Activated CD8-positive, alpha-beta memory T cell treated with anti-CD3 and anti-CD28 coated beads for 36 hours (primary cell): ENCODE measurements at regions not wholly inside any gene's neighbourhood (a gene's known extent, or its start where the extent isn't known, plus 50 kb on each side); places are given as distances from the start of the nearest gene placed in this dataset.
"Not testable (repeated sequence)": the region's sequence is repeated elsewhere in the genome, so short reads cannot be mapped to it uniquely, and the experiment has no call there.

Source experiments
- CTCF ChIA-PET: fragments of 350-600 bp; sonication (Branson Sonifier 250); formaldehyde crosslinking; loops from one replicate; lab custom pipeline; 2021; ENCODE audit warnings: antibody characterized with exemption; lab: Charles Lee
- POLR2A ChIA-PET: fragments of 350-600 bp; sonication (Branson Sonifier 250); formaldehyde crosslinking; loops from one replicate; lab custom pipeline; 2021; ENCODE audit warnings: antibody characterized with exemption; lab: Charles Lee

- CTCF ChIA-PET: no interaction called here
- POLR2A ChIA-PET: no interaction called here
These were observed 203.6 kb upstream of the MEF2C start for GRCh38 chr5:89086390-89087086.

DNA sequence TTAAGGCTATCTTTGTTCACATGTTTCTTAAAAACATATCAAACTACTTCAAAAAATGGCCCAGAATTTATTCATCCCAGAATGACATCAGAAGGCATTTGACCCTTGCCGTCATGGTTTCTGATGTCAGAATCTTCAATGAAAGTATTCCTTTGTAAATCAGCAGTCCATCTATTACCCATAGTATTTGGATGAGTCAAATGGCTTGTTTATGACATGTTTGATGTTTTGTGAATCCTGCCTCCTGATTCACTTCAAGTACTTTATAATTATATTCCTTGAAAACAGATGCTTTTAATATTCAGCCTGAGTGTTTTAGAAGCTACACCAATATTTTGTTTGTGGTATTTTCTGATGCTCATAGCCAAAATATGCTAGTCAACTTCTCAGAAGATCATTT lies 200.8 kb upstream of the MEF2C start:
- CTCF ChIA-PET: no interaction called here

DNA sequence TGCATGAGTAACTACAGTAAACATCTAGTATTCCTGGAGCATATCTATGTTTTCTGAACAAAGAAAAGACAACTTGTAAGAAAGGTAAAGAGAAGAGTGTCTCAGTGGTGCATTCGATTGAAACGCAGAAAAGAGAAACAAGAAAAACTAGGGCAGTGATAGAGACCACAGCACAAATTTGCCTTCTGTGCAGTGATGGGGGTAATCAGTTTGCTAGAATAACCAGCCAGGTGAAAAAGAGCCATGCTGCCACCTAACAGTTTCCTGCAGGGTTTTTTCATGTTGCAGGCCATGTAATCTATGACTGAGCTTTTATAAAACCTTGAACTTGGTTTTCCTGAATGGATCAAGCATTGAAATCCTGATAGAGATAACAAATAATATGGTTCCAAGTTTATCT lies 198.4 kb upstream of the MEF2C start:
- ChIA-PET CTCF (no interaction called here), POLR2A (no interaction called here)

More for the DNA sequence above, 200.8 kb upstream of the MEF2C start:
- POLR2A ChIA-PET: no interaction called here

DNA sequence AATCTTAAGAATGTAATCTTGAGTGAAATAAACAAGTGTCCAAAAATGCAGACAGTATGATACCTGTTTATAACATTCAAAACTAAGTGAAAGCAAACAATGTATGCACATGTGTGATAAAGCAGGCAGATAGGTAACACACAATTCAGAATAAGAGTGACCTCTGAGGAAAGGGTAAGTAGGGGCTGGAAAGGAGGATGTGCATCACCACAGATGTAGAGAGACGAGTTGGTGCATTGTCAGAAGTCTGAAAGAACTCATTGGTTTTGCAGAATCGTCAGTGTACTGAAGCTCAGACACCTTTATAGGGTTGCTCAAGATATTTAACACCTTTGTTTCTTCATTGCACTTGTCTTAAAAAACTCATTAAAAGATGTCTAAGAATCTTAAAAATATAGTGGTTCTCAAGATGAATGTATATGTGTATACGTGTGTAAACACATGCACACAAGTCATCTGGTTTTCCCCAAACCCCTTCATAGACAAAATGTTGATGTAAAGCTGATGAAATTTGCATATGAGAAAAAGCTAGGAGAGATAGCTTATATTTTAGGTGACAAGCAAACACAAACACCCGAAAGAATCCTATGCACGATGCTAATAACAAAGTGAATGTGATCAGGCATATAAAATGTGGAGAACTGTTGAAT lies 197.6 kb upstream of the MEF2C start:
- ChIA-PET CTCF (no interaction called here), POLR2A (no interaction called here)

GRCh38 chr5:89072842-89073672 lies 190.1 kb upstream of the MEF2C start:
- ChIA-PET CTCF (no interaction called here), POLR2A (no interaction called here)

DNA sequence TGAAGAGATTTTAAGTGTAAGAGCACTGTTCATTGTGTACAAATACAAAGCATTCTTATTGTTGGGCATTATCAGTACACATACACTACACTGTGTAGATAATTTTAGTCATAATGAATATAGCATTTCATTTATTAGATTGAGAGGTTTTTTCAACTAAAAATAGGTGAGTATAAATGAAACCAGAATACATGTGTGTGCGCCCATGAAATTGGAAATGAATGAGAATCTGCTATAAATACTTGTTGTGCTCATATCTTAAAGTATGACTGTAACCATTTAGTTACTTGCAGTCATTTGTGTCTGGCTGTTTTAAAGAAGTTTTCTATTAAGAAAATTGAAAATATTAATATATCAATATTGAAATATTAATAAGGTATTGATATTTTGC lies 189.0 kb upstream of the MEF2C start:
- POLR2A ChIA-PET: no interaction called here
- CTCF ChIA-PET: no interaction called here

DNA sequence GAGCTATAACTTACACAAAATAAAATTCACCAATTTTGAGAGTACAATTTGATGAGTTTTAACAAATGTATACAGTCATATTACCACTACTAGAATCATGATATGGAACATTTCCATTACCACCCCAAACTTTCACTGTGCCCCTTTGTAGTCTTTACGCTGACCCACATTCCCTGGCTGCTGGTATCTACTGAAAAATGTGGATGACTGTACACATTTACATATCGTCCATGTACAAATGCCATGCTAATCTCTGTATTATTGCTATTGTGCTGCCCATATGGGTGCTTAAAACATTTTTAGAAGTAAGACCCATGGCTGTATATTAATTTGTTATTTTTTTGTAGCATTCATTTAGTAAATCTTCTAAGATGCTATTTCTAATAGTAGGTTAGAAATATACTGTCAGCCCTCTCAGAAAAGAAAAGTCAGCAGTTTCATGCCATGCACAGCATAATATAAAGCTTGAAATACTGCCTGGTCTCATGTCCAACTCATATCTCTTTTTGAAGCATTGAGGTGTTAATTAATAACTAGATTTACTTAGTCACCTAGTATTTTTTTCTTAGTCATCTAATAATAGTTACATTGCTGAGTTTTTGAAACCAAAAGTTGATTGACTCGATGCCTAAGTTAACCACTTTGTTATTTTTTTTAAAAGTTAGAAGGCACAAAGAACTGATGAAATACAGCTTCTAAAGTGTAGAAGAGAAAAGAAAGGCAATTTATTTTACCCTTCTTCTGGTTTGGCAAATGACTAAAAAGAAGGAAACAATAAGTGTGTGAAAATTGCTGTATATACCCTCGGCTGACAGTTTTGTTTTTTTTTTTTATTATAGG lies 188.3 kb upstream of the MEF2C start:
- POLR2A ChIA-PET: no interaction called here
- CTCF ChIA-PET: no interaction called here

DNA sequence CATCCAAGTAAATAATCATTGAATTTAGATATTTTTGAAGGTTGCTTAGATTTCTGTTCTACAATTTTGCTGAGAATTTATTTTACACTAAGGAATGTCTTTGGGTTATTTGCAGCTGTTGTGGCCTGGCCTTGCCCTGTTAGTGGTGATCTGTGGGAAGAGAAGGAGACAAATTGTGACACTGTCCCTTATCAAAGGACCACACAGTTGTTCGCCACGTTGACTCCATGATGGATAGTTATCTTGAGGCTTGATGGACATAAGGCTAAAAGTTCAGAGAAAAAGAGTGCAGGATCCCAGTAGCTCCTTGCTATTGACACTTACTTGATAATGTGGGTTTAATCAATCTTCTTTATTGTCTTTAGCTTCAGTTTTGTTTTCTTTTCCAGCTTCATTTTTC lies 186.6 kb upstream of the MEF2C start:
- ChIA-PET CTCF (no interaction called here), POLR2A (no interaction called here)

DNA sequence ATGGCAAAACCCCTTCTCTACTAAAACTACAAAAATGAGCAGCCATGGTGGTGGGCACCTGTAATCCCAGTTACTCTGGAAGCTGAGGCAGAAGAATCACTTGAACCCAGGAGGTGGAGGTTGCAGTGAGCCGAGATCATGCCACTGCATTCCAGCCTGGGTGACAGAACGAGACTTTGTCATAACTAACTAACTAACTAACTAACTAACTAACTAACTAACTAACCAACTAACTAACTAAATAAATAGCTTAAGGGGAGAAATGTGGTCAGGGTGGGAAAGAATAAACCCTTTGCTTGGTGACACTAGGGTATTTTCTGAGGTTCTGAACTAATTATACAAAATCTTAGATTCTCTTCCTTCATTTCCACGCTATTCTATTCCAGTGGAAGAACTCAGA lies 184.4 kb upstream of the MEF2C start:
- ChIA-PET POLR2A (no interaction called here), CTCF (no interaction called here)

GRCh38 chr5:89065919-89066318 lies 182.9 kb upstream of the MEF2C start:
- CTCF ChIA-PET: no interaction called here
- POLR2A ChIA-PET: no interaction called here

GRCh38 chr5:89064736-89065135 lies 181.8 kb upstream of the MEF2C start:
- ChIA-PET CTCF (no interaction called here), POLR2A (no interaction called here)

- CTCF ChIA-PET: no interaction called here
- POLR2A ChIA-PET: no interaction called here
These were observed 181.1 kb upstream of the MEF2C start for GRCh38 chr5:89064054-89064453.

DNA sequence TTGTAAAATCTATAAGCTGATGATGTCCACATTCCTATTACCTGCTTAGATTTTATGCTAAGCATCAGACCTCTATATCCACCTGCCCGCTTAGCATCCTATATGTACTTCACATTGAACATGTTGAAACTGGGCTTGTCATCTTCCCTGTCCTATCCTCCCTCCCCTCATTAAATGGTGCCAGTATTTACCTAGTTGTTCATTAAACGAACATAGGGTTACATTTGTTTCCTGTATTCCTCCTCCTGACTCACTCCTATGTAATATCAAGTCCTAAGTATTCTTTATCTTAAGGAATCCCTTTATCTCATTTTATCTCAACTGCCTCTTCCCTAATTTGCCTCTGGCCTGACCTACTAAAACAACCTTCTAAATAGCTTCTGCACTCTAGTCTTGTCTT lies 177.8 kb upstream of the MEF2C start:
- CTCF ChIA-PET: no interaction called here
- POLR2A ChIA-PET: no interaction called here

GRCh38 chr5:89059274-89059673 lies 176.3 kb upstream of the MEF2C start:
- POLR2A ChIA-PET: no interaction called here
- CTCF ChIA-PET: no interaction called here

DNA sequence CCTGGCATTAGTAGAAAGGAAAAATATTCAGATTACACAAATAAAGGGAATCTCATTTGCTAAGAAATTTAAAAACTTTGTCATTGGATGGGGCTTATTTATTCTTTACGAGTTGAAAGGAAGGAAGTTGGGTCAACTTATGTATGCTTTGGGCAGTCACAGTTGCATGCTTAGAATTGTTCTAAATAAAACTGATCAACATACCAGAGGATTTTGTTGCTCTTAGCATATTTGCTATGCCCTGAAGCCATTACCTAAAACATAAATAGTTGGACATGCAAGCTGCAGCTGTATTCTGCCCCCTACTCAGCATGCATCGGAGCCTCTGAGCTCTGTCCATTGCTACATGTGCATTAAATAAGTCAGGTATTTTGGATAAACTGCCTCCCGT lies 172.7 kb upstream of the MEF2C start:
- ChIA-PET CTCF (no interaction called here), POLR2A (no interaction called here)

GRCh38 chr5:89055015-89055694 lies 172.2 kb upstream of the MEF2C start:
- CTCF ChIA-PET: no interaction called here
- POLR2A ChIA-PET: no interaction called here

DNA sequence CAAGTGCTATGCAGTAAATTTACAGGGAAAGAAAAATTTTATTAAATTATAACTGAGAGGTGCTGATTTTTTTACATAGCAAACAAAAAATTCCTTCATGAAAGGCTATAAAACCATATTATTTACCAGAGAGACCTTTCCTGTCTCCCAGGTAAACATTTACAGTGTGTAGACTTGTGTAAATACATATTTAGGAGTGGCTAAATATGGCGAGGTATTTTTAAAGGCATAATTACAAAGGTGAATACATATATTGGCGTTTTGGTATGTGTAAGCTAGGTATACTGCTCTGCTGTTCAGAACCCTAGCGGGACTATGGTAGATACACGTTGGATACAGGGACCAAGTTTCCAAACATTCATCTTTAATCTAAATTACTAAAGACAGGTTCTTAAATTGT lies 170.6 kb upstream of the MEF2C start:
- POLR2A ChIA-PET: no interaction called here
- CTCF ChIA-PET: no interaction called here

DNA sequence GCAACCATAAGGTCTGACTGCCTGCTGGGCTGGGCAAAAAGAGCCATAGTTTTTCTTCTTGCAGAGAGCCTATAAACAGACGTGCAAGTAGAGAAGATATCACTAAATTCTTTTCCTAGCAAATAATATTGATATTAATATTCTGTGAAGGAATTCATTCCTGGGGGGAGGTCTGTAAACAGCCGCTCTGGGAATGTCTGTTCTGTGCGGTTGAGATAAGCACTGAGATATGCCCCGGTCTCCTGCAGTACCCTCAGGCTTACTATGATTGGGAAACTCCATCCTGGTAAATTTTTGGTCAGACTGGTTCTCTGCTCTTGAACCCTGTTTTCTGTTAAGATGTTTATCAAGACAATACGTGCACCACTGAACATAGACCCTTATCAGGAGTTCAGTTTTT lies 167.1 kb upstream of the MEF2C start:
- POLR2A ChIA-PET: not testable (repeated sequence)

GRCh38 chr5:89047571-89047970 lies 164.6 kb upstream of the MEF2C start:
- ChIA-PET CTCF (no interaction called here), POLR2A (no interaction called here)

More for the DNA sequence above, 167.1 kb upstream of the MEF2C start:
- CTCF ChIA-PET: not testable (repeated sequence)
